Ishikawa (cell line): ENCODE measurements at regions not wholly inside any gene's neighbourhood (a gene's known extent, or its start where the extent isn't known, plus 50 kb on each side); places are given as distances from the start of the nearest gene placed in this dataset.

Experiments
- CEBPB ChIP-seq: IDR thresholded peaks from 2 replicates; pipeline ENCODE4 v1.6.1; 2012
- CREB1 ChIP-seq: IDR thresholded peaks from 2 replicates; pipeline ENCODE4 v1.6.1; 2012; ENCODE audit warnings: low read depth
- EGR1 ChIP-seq: IDR thresholded peaks from 2 replicates; pipeline ENCODE4 v1.6.1; 2012
- EP300 ChIP-seq: IDR thresholded peaks from 2 replicates; pipeline ENCODE4 v1.6.1; 2012; ENCODE audit warnings: borderline replicate concordance
- FOXM1 ChIP-seq: IDR thresholded peaks from 2 replicates; pipeline ENCODE4 v1.6.1; 2012; ENCODE audit warnings: low read depth, borderline replicate concordance
- NFIC ChIP-seq: IDR thresholded peaks from 2 replicates; pipeline ENCODE4 v1.6.1; 2012
- RAD21 ChIP-seq: IDR thresholded peaks from 2 replicates; pipeline ENCODE4 v1.6.1; 2012; ENCODE audit warnings: low read depth
- TAF1 ChIP-seq: IDR thresholded peaks from 2 replicates; pipeline ENCODE4 v1.6.1; 2012; ENCODE audit warnings: low read depth, mild to moderate bottlenecking
- TCF12 ChIP-seq: IDR thresholded peaks from 2 replicates; pipeline ENCODE4 v1.6.1; 2012; ENCODE audit warnings: low read depth
- TEAD4 ChIP-seq: IDR thresholded peaks from 2 replicates; pipeline ENCODE4 v1.6.1; 2012
- YY1 ChIP-seq: IDR thresholded peaks from 2 replicates; pipeline ENCODE4 v1.6.1; 2012; ENCODE audit warnings: low read depth
- ZBTB7A ChIP-seq: IDR thresholded peaks from 2 replicates; pipeline ENCODE4 v1.6.1; 2012; ENCODE audit warnings: low read depth
- TF ChIP-seq, protein P1 (sequence below): IDR thresholded peaks from 2 replicates; pipeline ENCODE4 v1.6.1; 2012
- TF ChIP-seq, protein P2 (sequence below): IDR thresholded peaks from 2 replicates; pipeline ENCODE4 v1.6.1; 2012; ENCODE audit warnings: low read depth, mild to moderate bottlenecking
- TF ChIP-seq, protein P3 (sequence below): IDR thresholded peaks from 2 replicates; pipeline ENCODE4 v1.6.1; 2012

DNA sequence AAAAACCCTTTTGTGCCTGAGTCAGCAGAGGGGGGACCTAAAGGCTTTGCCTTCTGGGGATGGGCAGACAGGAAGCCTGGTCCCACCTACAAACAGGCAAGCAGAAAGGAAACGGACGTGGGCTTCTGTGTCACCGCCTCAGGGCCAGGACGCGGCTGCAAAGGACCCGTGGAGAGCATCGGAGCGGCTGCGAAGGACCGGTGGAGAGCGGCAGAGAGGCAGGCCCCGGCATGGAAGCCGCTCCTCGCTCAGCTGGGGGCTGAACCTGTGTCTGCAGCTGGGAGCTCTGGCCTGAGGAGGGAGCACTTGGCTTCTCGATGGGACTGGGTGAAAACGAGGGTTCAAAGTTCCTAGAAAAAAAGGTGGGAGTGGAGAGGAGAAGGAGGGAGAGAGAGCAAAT lies 125.4 kb upstream of the PPP2R2D start:
- TF ChIP-seq ZBTB7A (no peak), TEAD4 (no peak), EP300 (no peak), TCF12 (no peak), CEBPB (no peak), TAF1 (no peak), YY1 (no peak), FOXM1 (no peak), RAD21 (no peak), EGR1 (no peak), CREB1 (no peak), NFIC (no peak)
- TF ChIP-seq, protein P1, sequence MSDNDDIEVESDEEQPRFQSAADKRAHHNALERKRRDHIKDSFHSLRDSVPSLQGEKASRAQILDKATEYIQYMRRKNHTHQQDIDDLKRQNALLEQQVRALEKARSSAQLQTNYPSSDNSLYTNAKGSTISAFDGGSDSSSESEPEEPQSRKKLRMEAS = no peak
- TF ChIP-seq, protein P2, sequence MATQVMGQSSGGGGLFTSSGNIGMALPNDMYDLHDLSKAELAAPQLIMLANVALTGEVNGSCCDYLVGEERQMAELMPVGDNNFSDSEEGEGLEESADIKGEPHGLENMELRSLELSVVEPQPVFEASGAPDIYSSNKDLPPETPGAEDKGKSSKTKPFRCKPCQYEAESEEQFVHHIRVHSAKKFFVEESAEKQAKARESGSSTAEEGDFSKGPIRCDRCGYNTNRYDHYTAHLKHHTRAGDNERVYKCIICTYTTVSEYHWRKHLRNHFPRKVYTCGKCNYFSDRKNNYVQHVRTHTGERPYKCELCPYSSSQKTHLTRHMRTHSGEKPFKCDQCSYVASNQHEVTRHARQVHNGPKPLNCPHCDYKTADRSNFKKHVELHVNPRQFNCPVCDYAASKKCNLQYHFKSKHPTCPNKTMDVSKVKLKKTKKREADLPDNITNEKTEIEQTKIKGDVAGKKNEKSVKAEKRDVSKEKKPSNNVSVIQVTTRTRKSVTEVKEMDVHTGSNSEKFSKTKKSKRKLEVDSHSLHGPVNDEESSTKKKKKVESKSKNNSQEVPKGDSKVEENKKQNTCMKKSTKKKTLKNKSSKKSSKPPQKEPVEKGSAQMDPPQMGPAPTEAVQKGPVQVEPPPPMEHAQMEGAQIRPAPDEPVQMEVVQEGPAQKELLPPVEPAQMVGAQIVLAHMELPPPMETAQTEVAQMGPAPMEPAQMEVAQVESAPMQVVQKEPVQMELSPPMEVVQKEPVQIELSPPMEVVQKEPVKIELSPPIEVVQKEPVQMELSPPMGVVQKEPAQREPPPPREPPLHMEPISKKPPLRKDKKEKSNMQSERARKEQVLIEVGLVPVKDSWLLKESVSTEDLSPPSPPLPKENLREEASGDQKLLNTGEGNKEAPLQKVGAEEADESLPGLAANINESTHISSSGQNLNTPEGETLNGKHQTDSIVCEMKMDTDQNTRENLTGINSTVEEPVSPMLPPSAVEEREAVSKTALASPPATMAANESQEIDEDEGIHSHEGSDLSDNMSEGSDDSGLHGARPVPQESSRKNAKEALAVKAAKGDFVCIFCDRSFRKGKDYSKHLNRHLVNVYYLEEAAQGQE = no peak
- TF ChIP-seq, protein P3, sequence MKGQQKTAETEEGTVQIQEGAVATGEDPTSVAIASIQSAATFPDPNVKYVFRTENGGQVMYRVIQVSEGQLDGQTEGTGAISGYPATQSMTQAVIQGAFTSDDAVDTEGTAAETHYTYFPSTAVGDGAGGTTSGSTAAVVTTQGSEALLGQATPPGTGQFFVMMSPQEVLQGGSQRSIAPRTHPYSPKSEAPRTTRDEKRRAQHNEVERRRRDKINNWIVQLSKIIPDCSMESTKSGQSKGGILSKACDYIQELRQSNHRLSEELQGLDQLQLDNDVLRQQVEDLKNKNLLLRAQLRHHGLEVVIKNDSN = no peak

DNA sequence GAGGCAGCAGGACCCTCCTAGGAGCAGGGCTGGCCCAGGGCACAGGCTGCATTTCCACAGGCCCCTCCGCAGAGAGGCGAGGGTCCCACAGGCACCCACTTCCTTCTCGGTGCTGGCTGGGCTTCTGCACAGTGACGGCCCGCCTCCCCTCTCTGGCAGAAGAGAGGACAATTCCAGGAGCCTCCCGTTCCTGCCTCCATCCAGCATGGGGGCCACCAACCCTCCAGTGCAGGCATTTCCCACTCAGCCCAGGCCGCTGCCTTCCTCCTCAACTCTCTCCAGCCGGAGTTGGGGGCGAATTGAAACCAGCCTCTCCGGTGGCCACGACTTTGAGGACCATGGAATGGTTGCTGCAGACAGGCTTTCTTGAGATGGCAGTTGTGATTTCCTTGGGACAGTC lies 125.0 kb upstream of the PPP2R2D start:
- TF ChIP-seq RAD21 = no peak
- TF ChIP-seq, protein P3 = no peak
- TF ChIP-seq YY1 = no peak
- no peak for TF ChIP-seq ZBTB7A
- TF ChIP-seq EP300 = no peak
- TF ChIP-seq, protein P1 = no peak
- no peak for TF ChIP-seq EGR1
- TF ChIP-seq, protein P2 = no peak
- no peak for TF ChIP-seq CEBPB

DNA sequence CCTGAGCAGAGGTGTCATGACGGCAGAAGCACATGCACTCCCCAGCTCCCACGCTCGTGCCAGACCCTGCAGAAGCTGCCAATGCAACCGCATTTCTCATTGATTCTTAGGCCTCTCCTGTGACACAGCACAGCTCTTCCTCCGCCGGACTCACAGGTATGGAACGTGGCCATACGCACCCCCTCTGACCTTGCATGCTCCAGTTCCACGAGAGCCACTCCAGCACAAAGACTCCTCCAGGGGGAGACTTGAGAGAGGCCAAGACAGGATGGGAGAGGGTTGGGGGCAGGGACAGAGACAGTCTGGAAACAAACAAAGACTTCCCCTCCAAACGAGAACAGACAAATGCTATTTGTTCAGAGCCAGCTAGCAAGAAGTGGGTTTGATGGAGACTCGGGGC lies 124.3 kb upstream of the PPP2R2D start:
- no peak for TF ChIP-seq TAF1
- no peak for TF ChIP-seq FOXM1

DNA sequence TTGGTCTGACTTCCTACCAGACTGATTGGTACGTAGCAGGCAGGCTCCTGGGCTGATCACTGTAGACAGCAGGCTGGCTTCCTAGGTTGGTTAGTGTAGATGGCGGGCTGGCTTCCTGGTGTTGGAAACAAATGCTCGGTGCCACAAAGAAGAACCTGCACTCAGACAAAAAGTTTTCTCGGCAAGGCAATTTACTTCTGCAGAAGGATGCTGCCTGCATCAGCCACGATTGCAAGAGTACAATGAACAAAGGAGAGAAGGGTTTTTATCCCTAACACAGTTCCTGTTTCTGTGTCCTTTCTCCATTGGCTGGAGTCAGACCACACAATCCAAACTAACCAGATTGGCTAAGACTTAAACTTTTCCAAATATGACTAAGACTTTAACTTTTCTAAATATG lies 123.6 kb upstream of the PPP2R2D start:
- TF ChIP-seq YY1 (no peak), TAF1 (no peak), NFIC (no peak), CEBPB (no peak), CREB1 (no peak), EP300 (no peak), TCF12 (no peak), TEAD4 (no peak), RAD21 (no peak), EGR1 (no peak), ZBTB7A (no peak), FOXM1 (no peak)
- TF ChIP-seq, protein P1 = no peak
- TF ChIP-seq, protein P2 = no peak
- TF ChIP-seq, protein P3 = no peak

DNA sequence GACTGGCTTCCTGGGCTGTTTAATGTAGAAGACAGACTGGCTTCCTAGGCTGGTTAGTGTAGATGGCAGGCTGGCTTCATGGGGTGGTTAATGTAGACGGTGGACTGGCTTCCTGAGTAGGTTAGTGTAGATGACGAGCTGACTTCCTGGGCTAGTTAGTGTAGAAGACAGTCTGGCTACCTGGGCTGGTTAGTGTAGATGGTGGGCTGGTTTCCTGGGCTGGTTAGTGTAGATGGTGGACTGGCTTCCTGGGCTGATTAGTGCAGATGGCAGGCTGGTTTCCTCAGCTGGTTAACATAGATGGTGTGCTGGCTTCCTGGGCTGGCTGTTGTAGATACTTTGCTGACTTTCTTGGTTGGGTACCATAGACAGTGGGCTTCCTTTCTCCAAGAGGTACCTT lies 122.9 kb upstream of the PPP2R2D start:
- TF ChIP-seq EGR1 (no peak), RAD21 (no peak)
- TF ChIP-seq, protein P1 = no peak
